ENCODE measurements at regions not wholly inside any gene's neighbourhood (a gene's known extent, or its start where the extent isn't known, plus 50 kb on each side); places are given as distances from the start of the nearest gene placed in this dataset.

- Histone ChIP-seq H2BK120ac (replicated peaks; ENCODE audit: low read depth, low read length) (no peak overlapping the region), H2BK15ac (ENCODE audit: low read length) (no peak overlapping the region), H2BK5ac (ENCODE audit: low read depth, low read length) (no peak overlapping the region), H2BK20ac (ENCODE audit: low read length) (no peak overlapping the region), H4K5ac (ENCODE audit: insufficient read length, low read depth, low read length) (no peak overlapping the region), H4K91ac (replicated peaks; ENCODE audit: insufficient read length, low read length) (no peak overlapping the region), H2BK12ac (ENCODE audit: low read depth, low read length) (no peak overlapping the region), H3K56ac (replicated peaks; ENCODE audit: insufficient read length, low read depth, low read length) (no peak overlapping the region), H3K4ac (replicated peaks; ENCODE audit: insufficient read length, low read depth, low read length) (no peak overlapping the region), H3K4me1 (replicated peaks in 1 of 4; ENCODE audit: control insufficient read depth in 3 of 4, insufficient read depth in 4 of 4, low read length in 3 of 4) (no peaks in the 10 kb centered on the region), H3K9ac (replicated peaks in 1 of 4; ENCODE audit: extremely low read depth in 1 of 4, low read depth in 3 of 4, low read length in 3 of 4) (no peak overlapping the region), H2AFZ (ENCODE audit: low read length) (no peak overlapping the region), H3K14ac (ENCODE audit: insufficient read length) (no peak overlapping the region), H3K18ac (ENCODE audit: extremely low read depth, low read length) (no peak overlapping the region), H4K8ac (ENCODE audit: extremely low read depth, insufficient read depth, low read length) (no peak overlapping the region), H3K23me2 (ENCODE audit: low read depth, low read length) (no peaks in the 10 kb centered on the region), H3K9me3 (ENCODE audit: insufficient read depth in 2 of 2, low read depth in 1 of 2, low read length in 1 of 2) (no peaks in the 10 kb centered on the region), H3K27ac (ENCODE audit: low read depth, low read length) (no peak overlapping the region), H3K79me2 (ENCODE audit: control insufficient read depth in 1 of 2, insufficient read depth in 2 of 2, low read length in 2 of 2) (no peaks in the 10 kb centered on the region), H4K20me1 (replicated peaks in 1 of 2; ENCODE audit: control insufficient read depth in 1 of 2, insufficient read depth in 2 of 2, low read length in 2 of 2) (no peaks in the 10 kb centered on the region), H3K79me1 (ENCODE audit: low read depth, low read length) (no peaks in the 10 kb centered on the region), H3K27me3 (replicated peaks in 1 of 4; ENCODE audit: control insufficient read depth in 3 of 4, extremely low read depth in 1 of 4, insufficient read depth in 3 of 4, low read length in 3 of 4) (no peaks in the 10 kb centered on the region), H2AK5ac (ENCODE audit: low read depth, low read length) (no peak overlapping the region), H3K23ac (ENCODE audit: insufficient read length) (no peak overlapping the region), H3K4me3 (ENCODE audit: extremely low read depth in 1 of 4, insufficient read depth in 2 of 4, low read depth in 3 of 4, low read length in 4 of 4) (no peak overlapping the region), H3K36me3 (ENCODE audit: control insufficient read depth in 2 of 4, insufficient read depth in 4 of 4, low read length in 3 of 4) (no peaks in the 10 kb centered on the region), H3K4me2 (ENCODE audit: insufficient read depth in 1 of 2, low read depth in 2 of 2, low read length in 2 of 2) (no peak overlapping the region)
- POLR2A ChIA-PET (ENCODE audit: partially characterized antibody) = no interaction called here
- FAIRE-seq = no peak
- no peak for DNase-seq (ENCODE audit: low read depth in 1 of 2, low spot score in 2 of 2)
- CTCF ChIA-PET (ENCODE audit: partially characterized antibody) = interaction anchor here (0.6 to 1.0 kb wide), 2 partner anchors 55 to 1426 kb away, joined by 3 to 4 read pairs; no protein-coding TSS in a partner anchor
- no peak for TF ChIP-seq MAFK (IDR thresholded peaks at IDR 0.05; ENCODE audit: low read depth, low read length)
- no peak for TF ChIP-seq TEAD4 (IDR thresholded peaks at IDR 0.05; ENCODE audit: low read depth, low read length)
- no peak for TF ChIP-seq EGR1 (IDR thresholded peaks at IDR 0.05; ENCODE audit: borderline replicate concordance, low read depth, low read length)
- no peak for TF ChIP-seq CREB1 (IDR thresholded peaks at IDR 0.05)
- TF ChIP-seq CBX8 (IDR thresholded peaks at IDR 0.05; ENCODE audit: borderline replicate concordance, low read depth, low read length) = no peak
- TF ChIP-seq E2F6 (IDR thresholded peaks at IDR 0.05) = no peak
Observed at GRCh38 chr6:96682017-96682416, 119.1 kb downstream of the FHL5 start.
